HCT116 (cell line): ENCODE measurements at regions not wholly inside any gene's neighbourhood (a gene's known extent, or its start where the extent isn't known, plus 50 kb on each side); places are given as distances from the start of the nearest gene placed in this dataset.

ENCODE experiments used
- CEBPB ChIP-seq: IDR thresholded peaks from 2 replicates; pipeline ENCODE4 v1.6.1; 2012; ENCODE audit warnings: low read depth
- EGR1 ChIP-seq: IDR thresholded peaks from 2 replicates; pipeline ENCODE4 v1.6.1; 2012; ENCODE audit warnings: low read depth
- EZH2 ChIP-seq: fragments of 200-600 bp; sonication (generic); IDR thresholded peaks from 2 replicates; pipeline ENCODE4 v1.6.1; 2017; ENCODE audit warnings: antibody characterized with exemption, mixed run types
- POLR2A ChIP-seq: IDR thresholded peaks from 2 replicates; pipeline ENCODE4 v1.7.0; 2011; ENCODE audit warnings: borderline replicate concordance; ENCODE audit not compliant: insufficient read depth, insufficient read length; ENCODE audit errors: extremely low read depth
- POLR2AphosphoS5 ChIP-seq: IDR thresholded peaks from 2 replicates; pipeline ENCODE4 v1.6.1; 2011; ENCODE audit warnings: mild to moderate bottlenecking, low read depth, low read length, moderate library complexity
- RAD21 ChIP-seq: IDR thresholded peaks from 2 replicates; pipeline ENCODE4 v1.6.1; 2012; ENCODE audit warnings: low read depth, mild to moderate bottlenecking
- ZNF274 ChIP-seq: fragments of 200-500 bp; sonication (Bioruptor generic); IDR thresholded peaks from 2 replicates; pipeline ENCODE4 v1.6.1; 2014; ENCODE audit warnings: mild to moderate bottlenecking, low read depth, low read length, inconsistent platforms
- TF ChIP-seq, protein P1 (sequence below), 3 experiments: fragments of 200-600 bp in 1 of 3; sonication (generic) in 1 of 3; IDR thresholded peaks in 2 of 3; conservative IDR thresholded peaks in 1 of 3; 2 replicates each; pipeline ENCODE4 v1.5.1; 2012 to 2017; ENCODE audit warnings: low read depth in 2 of 3, low read length in 2 of 3, antibody characterized with exemption in 1 of 3, borderline replicate concordance in 1 of 3, control low read depth in 1 of 3, mild to moderate bottlenecking in 1 of 3, mixed read lengths in 1 of 3, mixed run types in 1 of 3, moderate library complexity in 1 of 3; ENCODE audit not compliant: insufficient read depth in 1 of 3
- TF ChIP-seq, protein P2 (sequence below): IDR thresholded peaks from 2 replicates; pipeline ENCODE4 v1.6.1; 2012; ENCODE audit warnings: low read depth
- TF ChIP-seq, protein P3 (sequence below): IDR thresholded peaks from 2 replicates; pipeline ENCODE4 v1.6.1; 2011; ENCODE audit warnings: mild to moderate bottlenecking, low read length, moderate library complexity; ENCODE audit not compliant: insufficient replicate concordance; ENCODE audit errors: extremely low read depth

DNA sequence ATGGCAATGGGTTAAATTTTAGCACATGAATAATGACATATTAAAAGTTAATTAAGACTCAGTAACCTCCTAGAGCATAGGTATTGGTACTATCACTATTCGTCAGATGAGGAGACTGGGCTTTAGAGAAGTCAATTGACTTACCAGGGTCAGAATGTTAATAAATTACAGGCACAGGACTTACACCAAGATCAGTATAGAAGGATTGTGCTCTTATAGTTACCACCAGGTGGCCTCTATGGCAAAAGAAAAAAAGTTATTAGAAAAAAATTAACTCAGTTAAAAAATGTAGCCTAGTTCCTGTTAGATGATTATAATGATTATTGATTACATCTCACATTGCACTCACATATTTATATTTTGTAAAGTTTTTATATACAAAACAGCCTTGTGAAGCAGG lies 1163.7 kb downstream of the FAM181B start:
- TF ChIP-seq RAD21 (no peak), ZNF274 (no peak), EGR1 (no peak), CEBPB (no peak), POLR2A (no peak), EZH2 (no peak), POLR2AphosphoS5 (no peak)
- TF ChIP-seq, protein P1, sequence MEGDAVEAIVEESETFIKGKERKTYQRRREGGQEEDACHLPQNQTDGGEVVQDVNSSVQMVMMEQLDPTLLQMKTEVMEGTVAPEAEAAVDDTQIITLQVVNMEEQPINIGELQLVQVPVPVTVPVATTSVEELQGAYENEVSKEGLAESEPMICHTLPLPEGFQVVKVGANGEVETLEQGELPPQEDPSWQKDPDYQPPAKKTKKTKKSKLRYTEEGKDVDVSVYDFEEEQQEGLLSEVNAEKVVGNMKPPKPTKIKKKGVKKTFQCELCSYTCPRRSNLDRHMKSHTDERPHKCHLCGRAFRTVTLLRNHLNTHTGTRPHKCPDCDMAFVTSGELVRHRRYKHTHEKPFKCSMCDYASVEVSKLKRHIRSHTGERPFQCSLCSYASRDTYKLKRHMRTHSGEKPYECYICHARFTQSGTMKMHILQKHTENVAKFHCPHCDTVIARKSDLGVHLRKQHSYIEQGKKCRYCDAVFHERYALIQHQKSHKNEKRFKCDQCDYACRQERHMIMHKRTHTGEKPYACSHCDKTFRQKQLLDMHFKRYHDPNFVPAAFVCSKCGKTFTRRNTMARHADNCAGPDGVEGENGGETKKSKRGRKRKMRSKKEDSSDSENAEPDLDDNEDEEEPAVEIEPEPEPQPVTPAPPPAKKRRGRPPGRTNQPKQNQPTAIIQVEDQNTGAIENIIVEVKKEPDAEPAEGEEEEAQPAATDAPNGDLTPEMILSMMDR (IDR thresholded peaks at IDR 0.05 in 2 of 3, conservative IDR thresholded peaks at IDR 0.05 in 1 of 3; ENCODE audit: borderline replicate concordance in 1 of 3, insufficient read depth in 1 of 3, low read depth in 2 of 3, low read length in 2 of 3): no peak
- TF ChIP-seq, protein P2, sequence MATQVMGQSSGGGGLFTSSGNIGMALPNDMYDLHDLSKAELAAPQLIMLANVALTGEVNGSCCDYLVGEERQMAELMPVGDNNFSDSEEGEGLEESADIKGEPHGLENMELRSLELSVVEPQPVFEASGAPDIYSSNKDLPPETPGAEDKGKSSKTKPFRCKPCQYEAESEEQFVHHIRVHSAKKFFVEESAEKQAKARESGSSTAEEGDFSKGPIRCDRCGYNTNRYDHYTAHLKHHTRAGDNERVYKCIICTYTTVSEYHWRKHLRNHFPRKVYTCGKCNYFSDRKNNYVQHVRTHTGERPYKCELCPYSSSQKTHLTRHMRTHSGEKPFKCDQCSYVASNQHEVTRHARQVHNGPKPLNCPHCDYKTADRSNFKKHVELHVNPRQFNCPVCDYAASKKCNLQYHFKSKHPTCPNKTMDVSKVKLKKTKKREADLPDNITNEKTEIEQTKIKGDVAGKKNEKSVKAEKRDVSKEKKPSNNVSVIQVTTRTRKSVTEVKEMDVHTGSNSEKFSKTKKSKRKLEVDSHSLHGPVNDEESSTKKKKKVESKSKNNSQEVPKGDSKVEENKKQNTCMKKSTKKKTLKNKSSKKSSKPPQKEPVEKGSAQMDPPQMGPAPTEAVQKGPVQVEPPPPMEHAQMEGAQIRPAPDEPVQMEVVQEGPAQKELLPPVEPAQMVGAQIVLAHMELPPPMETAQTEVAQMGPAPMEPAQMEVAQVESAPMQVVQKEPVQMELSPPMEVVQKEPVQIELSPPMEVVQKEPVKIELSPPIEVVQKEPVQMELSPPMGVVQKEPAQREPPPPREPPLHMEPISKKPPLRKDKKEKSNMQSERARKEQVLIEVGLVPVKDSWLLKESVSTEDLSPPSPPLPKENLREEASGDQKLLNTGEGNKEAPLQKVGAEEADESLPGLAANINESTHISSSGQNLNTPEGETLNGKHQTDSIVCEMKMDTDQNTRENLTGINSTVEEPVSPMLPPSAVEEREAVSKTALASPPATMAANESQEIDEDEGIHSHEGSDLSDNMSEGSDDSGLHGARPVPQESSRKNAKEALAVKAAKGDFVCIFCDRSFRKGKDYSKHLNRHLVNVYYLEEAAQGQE: no peak
- TF ChIP-seq, protein P3, sequence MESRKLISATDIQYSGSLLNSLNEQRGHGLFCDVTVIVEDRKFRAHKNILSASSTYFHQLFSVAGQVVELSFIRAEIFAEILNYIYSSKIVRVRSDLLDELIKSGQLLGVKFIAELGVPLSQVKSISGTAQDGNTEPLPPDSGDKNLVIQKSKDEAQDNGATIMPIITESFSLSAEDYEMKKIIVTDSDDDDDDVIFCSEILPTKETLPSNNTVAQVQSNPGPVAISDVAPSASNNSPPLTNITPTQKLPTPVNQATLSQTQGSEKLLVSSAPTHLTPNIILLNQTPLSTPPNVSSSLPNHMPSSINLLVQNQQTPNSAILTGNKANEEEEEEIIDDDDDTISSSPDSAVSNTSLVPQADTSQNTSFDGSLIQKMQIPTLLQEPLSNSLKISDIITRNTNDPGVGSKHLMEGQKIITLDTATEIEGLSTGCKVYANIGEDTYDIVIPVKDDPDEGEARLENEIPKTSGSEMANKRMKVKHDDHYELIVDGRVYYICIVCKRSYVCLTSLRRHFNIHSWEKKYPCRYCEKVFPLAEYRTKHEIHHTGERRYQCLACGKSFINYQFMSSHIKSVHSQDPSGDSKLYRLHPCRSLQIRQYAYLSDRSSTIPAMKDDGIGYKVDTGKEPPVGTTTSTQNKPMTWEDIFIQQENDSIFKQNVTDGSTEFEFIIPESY: no peak
